GM21529 (cell line): ENCODE measurements at regions not wholly inside any gene's neighbourhood (a gene's known extent, or its start where the extent isn't known, plus 50 kb on each side); places are given as distances from the start of the nearest gene placed in this dataset.

Experiments used
- ATAC-seq: cut with Tn5 transposase; IDR thresholded peaks from one replicate; pipeline ENCODE4 v1.9.1; 2021; ENCODE audit not compliant: unreplicated experiment

GRCh38 chr10:70939441-70940003 is 51.2 kb upstream of the PCBD1 start:
- no peak for ATAC-seq

DNA sequence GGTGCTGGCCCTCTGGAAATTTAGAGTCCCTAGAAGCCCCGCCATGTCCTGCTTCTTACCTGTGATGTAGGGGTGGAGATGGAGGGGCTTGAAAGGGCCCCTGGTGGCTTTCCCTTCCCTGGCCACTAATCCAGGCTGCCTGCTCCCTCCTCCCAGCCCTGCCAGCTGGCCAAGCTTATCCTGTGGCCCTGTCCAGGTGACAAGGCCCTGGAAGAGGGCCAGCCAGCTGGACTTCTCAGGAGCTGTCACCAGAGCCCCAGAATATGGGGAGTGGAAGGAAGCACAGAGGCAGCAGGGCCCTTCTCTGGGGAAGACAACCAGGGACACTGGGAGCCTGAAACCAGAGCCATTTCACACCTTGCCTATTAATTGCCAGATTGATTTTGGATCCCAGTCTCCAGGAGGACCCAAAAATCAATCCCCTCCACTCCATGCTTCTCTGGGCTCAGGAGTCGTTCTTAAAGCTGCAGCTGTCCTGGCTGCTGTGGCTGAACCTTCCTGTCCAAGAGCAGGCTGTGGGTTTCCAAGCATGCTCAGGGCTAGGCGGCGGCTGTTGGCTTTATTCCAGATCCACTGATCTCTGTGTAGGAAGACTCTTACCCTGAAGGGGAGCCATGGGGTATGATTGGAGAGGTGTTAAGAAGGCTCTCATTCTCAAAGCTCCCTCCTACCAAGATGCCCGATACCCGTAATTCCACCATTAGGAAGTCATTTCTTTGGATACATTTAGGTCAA is 52.6 kb upstream of the PCBD1 start:
- no peak for ATAC-seq

- no peak for ATAC-seq
Observed at GRCh38 chr10:70942125-70942524, 53.8 kb upstream of the PCBD1 start.

DNA sequence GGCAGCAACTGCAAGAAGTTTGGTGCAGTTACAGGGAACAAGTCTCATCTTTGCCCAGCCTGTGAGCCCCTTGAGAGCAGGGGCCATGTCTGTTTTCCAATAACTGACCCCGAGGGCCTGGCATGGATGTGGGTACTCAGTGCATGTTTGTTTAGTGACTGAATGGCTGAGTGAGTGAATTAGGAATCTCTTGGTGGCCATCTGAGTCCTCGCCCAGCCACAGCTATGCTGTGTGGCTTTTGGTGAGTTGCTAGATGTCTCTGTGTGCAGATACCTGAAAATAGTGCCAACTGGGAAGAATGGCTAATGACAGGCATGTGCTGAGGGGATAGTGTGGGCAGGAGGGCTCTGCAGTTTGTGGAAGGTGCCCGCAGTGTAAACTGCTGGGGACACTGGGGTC is 54.4 kb upstream of the PCBD1 start:
- no peak for ATAC-seq

DNA sequence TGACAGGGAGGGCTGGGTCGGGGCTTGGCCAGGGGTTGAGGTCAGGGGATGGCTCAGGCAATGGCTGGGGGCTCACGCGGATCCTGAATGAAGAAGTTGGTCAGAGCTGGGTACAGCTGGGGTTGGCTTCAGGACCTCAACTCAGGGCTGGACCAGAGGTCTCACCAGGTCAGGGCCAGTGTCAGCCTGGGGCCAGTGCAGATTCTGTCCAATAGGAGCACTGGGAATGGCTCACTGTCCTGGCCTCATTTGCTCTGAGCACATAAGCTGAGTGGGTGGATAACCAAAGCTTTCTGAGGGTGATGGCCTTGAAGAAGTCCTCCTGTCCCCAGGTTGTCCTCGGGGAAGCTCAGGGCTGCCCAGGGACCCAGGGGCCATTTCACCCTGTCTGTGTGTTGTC is 54.9 kb upstream of the PCBD1 start:
- ATAC-seq = no peak

DNA sequence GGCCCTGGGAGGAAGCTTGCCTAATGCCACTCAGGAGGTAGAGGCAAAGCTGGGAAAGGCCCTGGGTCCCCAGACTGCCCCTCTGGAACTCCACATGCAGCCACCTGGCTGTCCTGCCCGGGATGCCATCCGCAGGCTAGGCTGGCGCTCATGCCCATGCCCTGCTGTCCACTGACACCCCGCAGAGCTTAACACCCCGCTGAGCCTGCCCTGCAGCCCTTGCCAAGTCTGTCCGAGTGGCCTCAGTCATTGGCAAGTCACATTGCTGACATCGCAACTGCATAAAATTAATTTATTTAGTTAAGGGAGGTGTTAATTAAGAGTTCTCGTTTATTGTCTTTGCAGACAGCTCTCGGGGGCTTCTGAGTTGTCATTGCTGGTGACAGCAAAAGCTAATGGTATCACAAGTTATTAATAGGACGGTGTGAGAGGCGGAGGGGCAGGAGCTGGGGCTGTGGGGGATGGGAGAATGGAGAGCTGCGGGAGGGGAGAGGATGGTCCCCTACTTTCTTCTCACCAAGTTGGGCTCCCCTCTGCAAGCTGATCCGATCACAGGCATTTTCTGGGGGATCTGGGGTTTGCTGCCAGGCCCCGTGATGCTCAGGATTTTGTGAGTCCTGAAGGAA is 55.6 kb upstream of the PCBD1 start:
- ATAC-seq = no peak

GRCh38 chr10:70950037-70950436 is 61.7 kb upstream of the PCBD1 start:
- no peak for ATAC-seq

- ATAC-seq = no peak
Observed at GRCh38 chr10:70950801-70951200, 62.4 kb upstream of the PCBD1 start.

GRCh38 chr10:70952401-70952800 is 64.0 kb upstream of the PCBD1 start:
- no peak for ATAC-seq

DNA sequence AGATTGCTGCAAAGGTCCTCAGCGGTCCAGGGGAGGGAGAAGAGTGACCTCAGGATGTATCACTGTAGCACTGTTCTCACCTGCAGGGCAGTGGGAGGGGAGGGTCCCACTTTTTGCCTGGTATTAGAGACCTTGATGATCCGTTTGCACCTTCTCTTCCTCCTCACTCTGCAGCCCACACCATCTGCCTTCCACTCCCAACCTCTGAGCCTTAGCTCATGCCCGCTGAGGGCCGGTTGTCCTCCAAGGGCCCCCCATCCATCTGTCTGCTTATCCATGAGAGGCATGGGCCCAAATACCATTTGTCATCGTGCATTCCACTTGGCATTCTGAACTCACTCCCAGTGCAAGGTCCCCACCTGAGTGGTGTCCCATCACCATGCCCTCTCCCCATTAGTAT is 64.6 kb upstream of the PCBD1 start:
- no peak for ATAC-seq

DNA sequence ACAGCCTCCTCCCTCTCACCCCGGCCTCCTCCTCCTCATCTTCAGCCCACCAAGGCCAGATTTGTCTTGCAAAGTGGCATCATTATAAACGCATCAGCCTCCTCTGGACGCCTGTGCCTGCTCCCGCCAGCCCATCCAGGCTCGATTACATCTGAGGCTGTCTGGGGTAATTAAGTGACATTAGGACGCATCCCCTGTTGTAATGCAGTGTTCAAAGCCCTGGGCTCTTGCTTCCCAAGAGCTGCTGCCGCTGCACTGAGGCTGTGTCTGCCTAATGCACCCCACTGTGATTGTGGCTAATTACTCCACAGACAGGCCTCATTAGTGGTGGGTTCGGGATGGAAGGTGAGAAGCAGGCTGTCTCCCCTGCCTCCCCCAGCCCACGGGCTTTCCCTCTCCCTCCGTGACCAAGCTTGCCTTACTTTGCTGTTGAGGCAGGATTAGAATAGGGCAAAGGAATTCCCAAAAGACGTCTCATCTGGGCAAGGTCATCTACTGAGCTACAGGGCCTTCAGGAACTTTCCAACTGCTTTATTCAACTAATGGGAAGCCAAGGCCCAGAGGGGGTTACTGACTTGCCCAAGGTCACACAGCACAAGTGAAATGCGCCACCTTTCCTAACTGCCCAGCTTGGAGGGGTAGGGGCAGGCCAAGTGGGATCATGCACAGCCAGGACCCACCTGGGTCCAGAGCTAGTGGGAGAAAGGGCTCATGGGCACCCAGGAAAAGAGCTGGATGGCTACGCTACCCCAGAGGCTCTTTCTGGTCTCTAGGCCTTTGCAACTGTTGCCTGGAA is 66.2 kb upstream of the PCBD1 start:
- ATAC-seq = no peak

DNA sequence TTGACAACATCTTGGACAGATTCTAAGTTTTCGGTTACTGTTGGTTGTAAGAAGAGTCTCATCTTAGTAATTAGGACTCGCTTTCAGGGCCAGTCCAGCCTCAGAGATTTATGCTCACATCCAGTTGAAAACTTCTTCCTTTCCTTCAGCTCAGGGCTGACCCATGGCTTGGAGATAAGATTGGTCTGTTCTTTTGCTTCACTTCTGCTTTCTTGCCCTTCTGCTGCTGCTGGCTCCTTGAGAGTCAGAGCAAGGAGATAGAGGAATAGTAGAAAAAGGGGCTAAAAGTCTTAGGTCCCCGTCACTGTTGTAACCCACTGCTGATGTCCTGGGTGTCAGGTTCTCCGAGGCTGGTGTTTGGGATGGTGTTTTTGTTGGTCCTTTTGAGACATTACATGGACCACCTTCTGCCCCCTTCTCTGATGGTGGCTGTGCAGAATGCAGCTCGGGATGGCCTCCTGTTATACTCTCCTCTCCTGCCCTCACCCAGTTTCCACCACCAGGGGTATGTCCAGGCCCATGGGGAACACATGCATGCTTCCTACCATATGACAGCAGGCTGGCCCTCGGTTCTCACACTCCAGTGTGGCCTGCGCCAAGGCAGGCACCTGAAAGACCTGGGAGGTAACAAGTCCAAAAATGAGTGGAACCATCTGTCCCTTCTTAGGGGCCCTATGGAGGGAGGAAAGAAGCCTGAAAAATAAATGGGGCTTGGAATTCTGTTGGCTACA is 67.8 kb upstream of the PCBD1 start:
- ATAC-seq = no peak

DNA sequence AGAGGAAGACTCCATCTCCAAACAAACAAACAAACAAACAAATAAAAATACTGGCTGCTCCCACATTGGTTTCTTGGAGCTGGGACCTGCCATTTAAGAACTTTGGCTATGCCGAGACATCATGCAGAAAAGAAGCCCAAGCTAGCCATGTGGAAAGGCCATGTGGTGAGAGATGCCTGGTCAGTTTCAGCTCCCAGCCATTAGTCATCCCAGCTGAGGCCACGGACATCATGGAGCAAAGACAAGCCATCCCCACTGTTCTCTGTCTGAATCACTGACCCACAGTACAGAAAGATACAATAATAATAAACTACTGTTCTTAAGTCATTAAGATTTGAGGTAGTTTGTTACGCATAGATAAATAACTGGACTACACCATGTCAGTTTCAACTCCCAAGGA is 70.0 kb upstream of the PCBD1 start:
- no peak for ATAC-seq

DNA sequence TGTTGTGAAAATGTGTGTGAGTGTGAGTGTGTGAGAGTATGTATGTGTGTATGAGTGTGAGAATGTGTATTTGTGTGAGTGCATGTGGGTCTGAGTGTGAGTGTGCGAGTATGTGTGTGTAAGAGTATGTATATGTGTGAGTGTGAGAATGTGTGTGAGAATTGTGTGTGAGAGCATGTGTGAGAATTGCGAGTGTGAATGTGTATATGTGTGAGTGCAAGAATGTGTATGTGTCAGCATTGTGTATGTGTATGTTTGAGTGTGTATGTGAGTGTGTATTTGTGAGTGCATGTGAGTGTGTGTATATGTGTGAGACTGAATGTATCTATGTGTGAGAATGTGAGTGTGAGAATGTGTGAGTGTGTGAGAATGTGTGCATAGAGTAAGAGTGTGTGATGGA is 72.0 kb upstream of the PCBD1 start:
- ATAC-seq = no peak

- no peak for ATAC-seq
Observed at GRCh38 chr10:70960783-70961570, 72.6 kb upstream of the PCBD1 start.

DNA sequence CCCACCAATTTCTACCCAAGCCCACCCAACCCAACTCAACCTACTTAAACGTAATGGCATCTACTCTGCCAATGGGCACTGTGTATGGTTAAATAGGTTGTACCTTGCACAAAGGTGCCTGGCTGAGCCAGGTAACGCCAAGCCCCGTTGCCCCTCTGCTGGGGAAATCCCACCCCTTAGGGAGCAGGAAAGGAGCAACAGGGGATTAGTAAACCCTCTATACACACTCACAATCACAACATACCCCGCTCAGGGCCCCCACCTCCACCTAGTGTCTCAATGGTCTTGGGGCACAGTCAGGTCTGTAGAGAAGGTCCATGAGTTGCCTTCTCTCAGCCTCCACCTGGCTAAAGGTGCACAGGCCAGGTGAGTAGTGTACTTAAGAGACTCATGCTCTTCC is 74.3 kb upstream of the PCBD1 start:
- no peak for ATAC-seq

- ATAC-seq = no peak
Observed at GRCh38 chr10:70963271-70963670, 74.9 kb upstream of the PCBD1 start.

DNA sequence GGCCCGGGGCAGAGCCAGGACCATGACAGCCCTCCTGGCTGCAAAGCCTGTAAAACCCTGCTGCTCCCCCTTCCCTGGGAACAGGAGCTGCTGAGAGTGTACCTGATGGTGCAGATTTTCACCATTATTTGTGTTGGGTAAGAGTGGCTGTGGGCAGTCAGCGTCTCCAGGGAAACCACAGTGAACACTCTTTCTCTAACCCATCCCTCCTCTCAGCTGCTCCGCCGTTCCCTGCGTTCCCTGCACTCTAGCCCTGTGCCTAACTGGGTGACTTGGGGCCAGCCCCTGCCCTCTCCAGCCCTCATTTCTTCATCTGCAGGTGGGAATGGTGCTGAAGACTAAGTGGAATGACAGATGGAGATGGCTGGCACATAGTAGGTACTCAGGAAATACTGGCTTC is 75.9 kb upstream of the PCBD1 start:
- no peak for ATAC-seq

DNA sequence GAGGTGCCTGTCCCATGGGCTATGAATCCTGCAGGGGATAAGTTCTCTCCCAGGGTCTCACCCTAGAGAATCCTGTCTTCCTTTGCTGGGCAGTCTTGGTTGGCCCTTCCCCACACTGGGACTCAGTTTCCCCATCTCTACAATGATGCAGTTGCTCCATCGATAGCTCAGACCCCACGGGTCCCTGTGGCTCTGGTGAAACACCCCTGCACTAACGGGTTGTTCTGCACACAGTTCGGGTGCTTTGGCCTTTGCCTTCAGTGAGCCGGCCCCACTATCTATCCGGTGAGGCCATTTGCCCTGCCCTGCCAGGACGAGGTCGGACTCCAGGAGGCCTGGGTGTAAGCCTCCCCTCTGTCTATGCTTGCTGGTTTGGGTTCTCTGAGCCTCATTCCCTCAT is 76.5 kb upstream of the PCBD1 start:
- no peak for ATAC-seq

DNA sequence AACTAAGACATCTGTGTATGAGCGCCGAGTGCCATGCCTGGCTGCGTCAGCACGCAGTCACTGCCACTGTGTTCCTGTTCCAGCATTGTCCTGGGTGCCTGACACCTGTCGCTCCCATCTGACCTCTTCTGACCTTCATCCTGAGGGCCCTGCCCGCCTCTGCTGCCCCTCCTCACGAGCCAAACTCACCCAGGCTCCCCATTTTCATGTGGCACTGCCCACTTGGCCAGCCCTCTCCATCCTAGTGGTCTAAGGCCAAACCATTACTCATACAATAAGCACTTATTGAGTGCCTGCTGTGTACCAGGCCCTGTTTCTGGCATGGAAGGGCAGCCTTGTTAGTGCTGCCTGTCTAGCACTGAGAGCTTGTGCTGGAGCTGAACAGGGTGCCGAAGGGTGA is 77.2 kb upstream of the PCBD1 start:
- ATAC-seq = no peak
